ENCODE measurements at regions not wholly inside any gene's neighbourhood (a gene's known extent, or its start where the extent isn't known, plus 50 kb on each side); places are given as distances from the start of the nearest gene placed in this dataset.

GRCh38 chr16:66304151-66304550 is 62.3 kb upstream of the CDH5 start:
- H3K79me2 ChIP-seq (ENCODE audit: insufficient read depth, low read length), result no peaks in the 10 kb centered on the region

More at GRCh38 chr16:66304151-66304550, 62.3 kb upstream of the CDH5 start:
- H3K4me3 ChIP-seq (replicated peaks in 1 of 3; ENCODE audit: insufficient read depth in 1 of 3, low read depth in 2 of 3, low read length in 3 of 3), result no peak overlapping the region
- H4K20me1 ChIP-seq (ENCODE audit: insufficient read depth, low read length), result no peaks in the 10 kb centered on the region
- intact Hi-C loops (cut with micrococcal nuclease; ENCODE audit: unreplicated experiment), result no loop called here
- no peak overlapping the region for H2AFZ ChIP-seq (ENCODE audit: low read length)
- H3K27me3 ChIP-seq (ENCODE audit: control insufficient read depth in 1 of 2, insufficient read depth in 2 of 2, low read length in 2 of 2), result peaks cover 5 to 41% of the 10 kb centered on the region in 2 experiments; a peak in 4 of 5 replicates
- CTCF ChIA-PET (ENCODE audit: low intra/inter-chr PET ratio, low total read pairs), result no interaction called here
- TF ChIP-seq NONO (IDR thresholded peaks at IDR 0.05) (no peak), NONO (CRISPR knock-in tag; conservative IDR thresholded peaks at IDR 0.05) (no peak), ZBTB10 (CRISPR knock-in tag; IDR thresholded peaks at IDR 0.05; ENCODE audit: borderline replicate concordance) (no peak), ELF4 (CRISPR knock-in tag; IDR thresholded peaks at IDR 0.05; ENCODE audit: borderline replicate concordance) (no peak), TFE3 (CRISPR knock-in tag; IDR thresholded peaks at IDR 0.05) (no peak), FOXP1 (IDR thresholded peaks at IDR 0.05) (no peak), FOXP1 (CRISPR knock-in tag; IDR thresholded peaks at IDR 0.05) (no peak), KLF13 (CRISPR knock-in tag; IDR thresholded peaks at IDR 0.05) (no peak), PHB2 (IDR thresholded peaks at IDR 0.05; ENCODE audit: partially characterized antibody) (no peak), FOXM1 (CRISPR knock-in tag; IDR thresholded peaks at IDR 0.05) (no peak), ZNF292 (CRISPR knock-in tag; IDR thresholded peaks at IDR 0.05; ENCODE audit: borderline replicate concordance, low read depth) (no peak), ZFP62 (CRISPR knock-in tag; IDR thresholded peaks at IDR 0.05) (no peak), SMAD1 (CRISPR knock-in tag; IDR thresholded peaks at IDR 0.05; ENCODE audit: borderline replicate concordance, low read depth) (no peak), ZNF414 (CRISPR knock-in tag; IDR thresholded peaks at IDR 0.05) (no peak), ZNF530 (CRISPR knock-in tag; IDR thresholded peaks at IDR 0.05; ENCODE audit: low read depth) (no peak), ELK4 (CRISPR knock-in tag; IDR thresholded peaks at IDR 0.05; ENCODE audit: borderline replicate concordance) (no peak), ZNF552 (CRISPR knock-in tag; IDR thresholded peaks at IDR 0.05; ENCODE audit: borderline replicate concordance) (no peak), RBM39 (IDR thresholded peaks at IDR 0.05; ENCODE audit: low read depth, low read length, poor library complexity, severe bottlenecking) (no peak)
- in situ Hi-C loops (cut with HindIII; ENCODE audit: extremely low pct_ligation_motif_present, low pct_unique_long_range_greater_than_20kb), result no loop called here
- no peaks in the 10 kb centered on the region for H3K4me1 ChIP-seq (ENCODE audit: insufficient read depth, low read length)
- DNase-seq (ENCODE audit: low spot score) (no peak), ATAC-seq (no peak), FAIRE-seq (no peak)
- POLR2A ChIA-PET, result no interaction called here
- 7% methylated on average over 7 of the region's 7 CpGs for WGBS (ENCODE audit: low lambda C conversion rate)
- no peak overlapping the region for H3K27ac ChIP-seq (ENCODE audit: extremely low read length, insufficient read depth, low read length)
- H3K9me3 ChIP-seq (ENCODE audit: low read length), result no peaks in the 10 kb centered on the region
- H3K36me3 ChIP-seq (replicated peaks in 1 of 2; ENCODE audit: control insufficient read depth in 1 of 2, insufficient read depth in 2 of 2, low read length in 2 of 2), result no peaks in the 10 kb centered on the region
- H3K4me2 ChIP-seq (ENCODE audit: low read depth, low read length), result no peak overlapping the region
- no TSS peak for BruUV-seq (replicated peaks)
- H3K9ac ChIP-seq (ENCODE audit: insufficient read depth, low read depth, low read length), result no peak overlapping the region
